Adrenal gland (tissue), 9 donors: ENCODE measurements at regions not wholly inside any gene's neighbourhood (a gene's known extent, or its start where the extent isn't known, plus 50 kb on each side); places are given as distances from the start of the nearest gene placed in this dataset.
"Not testable (repeated sequence)": the region's sequence is repeated elsewhere in the genome, so short reads cannot be mapped to it uniquely, and the experiment has no call there.

Experiments used
- DNase-seq, 7 donors: peaks; one replicate each; pipeline ENCODE4 v3.0.0-alpha.2; 2019 to 2020
- H3K27ac ChIP-seq, 5 donors: fragments of 200-600 bp; sonication (generic) in 4 of 5; 1 replicate in 3 of 5; 2 replicates in 2 of 5; pipeline versions ENCODE4 v1.5.1 to v1.8.0; 2016 to 2020; ENCODE audit warnings: mild to moderate bottlenecking in 1 of 5
- H3K27me3 ChIP-seq: fragments of 200-600 bp; 2 replicates; pipeline ENCODE4 v1.8.0; 2021
- H3K36me3 ChIP-seq, 2 donors: fragments of 200-600 bp; replicated peaks in 1 of 2; 1 replicate in 1 of 2; 2 replicates in 1 of 2; pipeline versions ENCODE4 v1.5.1 to v1.8.0; 2018 to 2022
- H3K4me1 ChIP-seq, 2 donors: fragments of 200-600 bp; replicated peaks in 1 of 2; 1 replicate in 1 of 2; 2 replicates in 1 of 2; pipeline versions ENCODE4 v1.5.1 to v1.8.0; 2018 to 2021
- H3K4me3 ChIP-seq, 4 donors: fragments of 200-600 bp; sonication (generic) in 3 of 4; one replicate each; pipeline ENCODE4 v1.5.1; 2016 to 2018
- H3K9me3 ChIP-seq, 3 donors: fragments of 200-600 bp; sonication (generic) in 1 of 3; replicated peaks in 1 of 3; 1 replicate in 2 of 3; 2 replicates in 1 of 3; pipeline versions ENCODE4 v1.5.1 to v1.8.0; 2016 to 2021
- POLR2A ChIP-seq, 2 donors: fragments of 450-650 bp; IDR thresholded peaks; one replicate each; pipeline ENCODE4 v1.6.1; 2017; ENCODE audit warnings: antibody characterized with exemption in 2 of 2, mild to moderate bottlenecking in 2 of 2, moderate library complexity in 1 of 2
- WGBS, 4 donors: extraction: QIAGEN DNeasy Blood & Tissue Kit in 2 of 4; methylation state at CpG; one replicate each; pipeline versions ENCODE4 v1.1.5 to v1.1.7; 2013 to 2017; 5-methylcytosine and 5-hydroxymethylcytosine counted together
- intact Hi-C, 2 donors: fragments of 100-400 bp; cut with DNase I; formaldehyde crosslinking; loops; one replicate each; pipeline versions ENCODE4 v1.14.1 to v1.15.0; 2022 to 2023
- TF ChIP-seq, protein P1 (sequence below), 6 experiments: fragments of 450-650 bp in 4 of 6; fragments of 200-600 bp in 2 of 6; sonication (generic) in 1 of 6; IDR thresholded peaks; 1 replicate in 5 of 6; 2 replicates in 1 of 6; pipeline versions ENCODE4 v1.5.1 to v1.8.0; 2016 to 2021; ENCODE audit warnings: antibody characterized with exemption in 6 of 6, mild to moderate bottlenecking in 2 of 6, moderate library complexity in 1 of 6
- donor health status: healthy with polysubstance abuse.
- donor health status: Bipolar disorder and iron deficiency.
- donor health status: DM: yes; HTN: yes; CAD: no.
- donor health status: DM: no; HTN: no; CAD: no.
- donor health status: DM: no; HTN: no; CAD: no.

DNA sequence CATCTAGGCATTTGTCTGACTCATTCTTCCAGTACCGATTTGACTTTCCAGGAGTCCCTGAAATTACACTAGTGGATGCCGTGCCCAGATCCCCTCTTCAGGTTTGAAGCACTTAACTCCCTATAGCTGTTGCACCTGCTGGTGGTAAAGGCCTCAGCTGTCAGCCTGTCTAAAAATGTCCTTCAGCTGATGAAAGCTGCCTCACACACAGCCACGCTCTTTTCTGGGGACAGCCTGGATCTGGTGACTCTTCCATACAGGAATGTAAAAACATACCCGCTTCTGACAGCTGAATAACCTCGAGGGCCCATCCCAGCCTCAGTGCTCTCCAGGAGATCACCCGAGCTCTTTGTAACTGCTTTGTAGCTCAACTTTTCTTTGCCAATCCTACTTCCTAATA is 534.1 kb upstream of the GRM7 start:
- Histone ChIP-seq H3K27ac (no peak overlapping the region), H3K4me3 (no peak overlapping the region), H3K27me3 (no peaks in the 10 kb centered on the region), H3K36me3 (no peaks in the 10 kb centered on the region), H3K4me1 (no peaks in the 10 kb centered on the region), H3K9me3 (no peaks in the 10 kb centered on the region)
- WGBS, 4 donors, result 70 to 84% (median 76%) methylated on average over 6 of the region's 6 CpGs
- DNase-seq, result no peak
- no peak for TF ChIP-seq POLR2A (IDR thresholded peaks at IDR 0.05)
- TF ChIP-seq, protein P1, sequence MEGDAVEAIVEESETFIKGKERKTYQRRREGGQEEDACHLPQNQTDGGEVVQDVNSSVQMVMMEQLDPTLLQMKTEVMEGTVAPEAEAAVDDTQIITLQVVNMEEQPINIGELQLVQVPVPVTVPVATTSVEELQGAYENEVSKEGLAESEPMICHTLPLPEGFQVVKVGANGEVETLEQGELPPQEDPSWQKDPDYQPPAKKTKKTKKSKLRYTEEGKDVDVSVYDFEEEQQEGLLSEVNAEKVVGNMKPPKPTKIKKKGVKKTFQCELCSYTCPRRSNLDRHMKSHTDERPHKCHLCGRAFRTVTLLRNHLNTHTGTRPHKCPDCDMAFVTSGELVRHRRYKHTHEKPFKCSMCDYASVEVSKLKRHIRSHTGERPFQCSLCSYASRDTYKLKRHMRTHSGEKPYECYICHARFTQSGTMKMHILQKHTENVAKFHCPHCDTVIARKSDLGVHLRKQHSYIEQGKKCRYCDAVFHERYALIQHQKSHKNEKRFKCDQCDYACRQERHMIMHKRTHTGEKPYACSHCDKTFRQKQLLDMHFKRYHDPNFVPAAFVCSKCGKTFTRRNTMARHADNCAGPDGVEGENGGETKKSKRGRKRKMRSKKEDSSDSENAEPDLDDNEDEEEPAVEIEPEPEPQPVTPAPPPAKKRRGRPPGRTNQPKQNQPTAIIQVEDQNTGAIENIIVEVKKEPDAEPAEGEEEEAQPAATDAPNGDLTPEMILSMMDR (IDR thresholded peaks at IDR 0.05), result no peak
- intact Hi-C loops, result no loop called here

DNA sequence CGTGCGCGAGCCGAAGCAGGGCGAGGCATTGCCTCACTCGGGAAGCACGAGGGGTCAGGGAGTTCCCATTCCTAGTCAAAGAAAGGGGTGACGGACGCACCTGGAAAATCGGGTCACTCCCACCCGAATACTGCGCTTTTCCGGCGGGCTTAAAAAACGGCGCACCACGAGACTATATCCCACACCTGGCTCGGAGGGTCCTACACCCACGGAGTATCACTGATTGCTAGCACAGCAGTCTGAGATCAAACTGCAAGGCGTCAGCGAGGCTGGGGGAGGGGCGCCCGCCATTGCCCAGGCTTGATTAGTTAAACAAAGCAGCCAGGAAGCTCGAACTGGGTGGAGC is 520.0 kb upstream of the GRM7 start:
- H3K4me1 ChIP-seq, H3K36me3 ChIP-seq, intact Hi-C loops, H3K4me3 ChIP-seq, H3K27ac ChIP-seq, H3K9me3 ChIP-seq, H3K27me3 ChIP-seq, DNase-seq: not testable (repeated sequence)
- WGBS, 4 donors, result 88 to 95% (median 91%) methylated on average over 24 of the region's 24 CpGs

DNA sequence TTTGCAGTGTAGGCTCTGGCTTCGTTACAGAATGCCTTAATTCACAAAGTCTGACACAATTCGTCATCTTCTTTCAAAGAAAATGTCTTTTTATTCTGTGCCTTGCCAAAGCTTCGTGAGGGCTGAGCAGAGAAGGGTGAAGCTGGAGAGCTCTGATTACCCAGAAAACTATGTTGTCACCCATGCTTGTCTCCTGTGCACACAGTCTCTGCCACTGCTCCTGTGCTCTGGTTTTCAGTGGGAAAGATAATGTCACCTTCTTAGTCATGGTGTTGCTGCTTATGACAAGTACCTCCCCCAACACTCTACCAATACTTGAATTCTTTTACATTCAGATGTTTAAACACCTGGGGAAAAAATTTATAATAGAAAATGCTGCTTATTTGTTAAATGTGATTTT is 509.2 kb upstream of the GRM7 start:
- WGBS, 4 donors, result 35 to 54% (median 44%) methylated on average over 3 of the region's 3 CpGs
- H3K36me3 ChIP-seq, result no peaks in the 10 kb centered on the region
- no peak overlapping the region for H3K27ac ChIP-seq
- H3K4me1 ChIP-seq, result no peaks in the 10 kb centered on the region
- no peaks in the 10 kb centered on the region for H3K9me3 ChIP-seq
- H3K4me3 ChIP-seq, result no peak overlapping the region
- no peak for TF ChIP-seq POLR2A (IDR thresholded peaks at IDR 0.05)
- TF ChIP-seq, protein P1 (IDR thresholded peaks at IDR 0.05), result no peak
- H3K27me3 ChIP-seq, result no peaks in the 10 kb centered on the region
- intact Hi-C loops, result no loop called here
- DNase-seq, result no peak

DNA sequence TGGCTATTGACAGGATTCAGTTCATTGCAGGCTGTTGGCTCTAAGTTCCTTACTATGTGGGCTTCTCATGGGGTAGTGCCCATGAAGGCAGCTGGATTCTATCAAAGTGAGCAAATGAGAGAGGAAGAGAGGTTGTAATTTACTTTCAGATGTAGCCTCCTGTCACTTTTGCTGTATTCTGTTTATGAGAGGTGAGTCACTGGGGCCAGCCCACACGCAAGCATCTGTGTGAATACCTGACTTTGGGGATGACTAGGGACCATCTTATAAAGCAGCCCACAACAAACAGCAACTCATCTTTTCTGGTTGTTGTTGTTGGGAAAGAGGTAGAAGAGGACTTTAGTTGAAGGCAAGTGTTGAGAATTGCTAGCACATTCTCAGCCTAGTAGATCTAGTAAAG is 506.3 kb upstream of the GRM7 start:
- DNase-seq, result no peak
- no peak overlapping the region for H3K4me3 ChIP-seq
- TF ChIP-seq POLR2A (IDR thresholded peaks at IDR 0.05), result no peak
- TF ChIP-seq, protein P1 (IDR thresholded peaks at IDR 0.05), result no peak
- no peak overlapping the region for H3K27ac ChIP-seq
- intact Hi-C loops, result no loop called here
- H3K4me1 ChIP-seq, result no peaks in the 10 kb centered on the region
- WGBS, 4 donors, result 84 to 100% (median 97%) methylated on average over 1 of the region's 1 CpG
- no peaks in the 10 kb centered on the region for H3K27me3 ChIP-seq
- H3K9me3 ChIP-seq, result no peaks in the 10 kb centered on the region
- no peaks in the 10 kb centered on the region for H3K36me3 ChIP-seq

DNA sequence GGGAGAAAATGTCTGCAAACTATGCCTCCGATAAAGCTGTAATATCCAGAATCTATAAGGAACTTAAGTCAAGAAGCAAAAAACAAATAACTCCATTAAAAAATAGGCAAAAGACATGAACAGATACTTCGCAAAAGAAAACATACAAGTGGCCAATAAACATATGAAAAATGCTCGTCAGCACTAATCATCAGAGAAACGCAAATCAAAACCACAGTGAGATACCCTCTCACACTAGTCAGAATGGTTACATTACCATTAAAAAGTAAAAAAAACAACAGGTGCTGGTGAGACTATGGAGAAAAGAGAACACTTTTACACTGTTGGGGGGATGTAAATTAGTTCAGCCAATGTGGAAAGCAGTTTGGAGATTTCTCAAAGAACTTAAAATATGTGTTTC is 498.5 kb upstream of the GRM7 start:
- 77 to 86% (median 82%) methylated on average over 4 of the region's 4 CpGs for WGBS, 4 donors
- H3K4me1 ChIP-seq, result no peaks in the 10 kb centered on the region
- no peak overlapping the region for H3K4me3 ChIP-seq
- no peaks in the 10 kb centered on the region for H3K36me3 ChIP-seq
- DNase-seq, result no peak
- no peak for TF ChIP-seq POLR2A (IDR thresholded peaks at IDR 0.05)
- TF ChIP-seq, protein P1 (IDR thresholded peaks at IDR 0.05), result no peak
- H3K9me3 ChIP-seq, result no peaks in the 10 kb centered on the region
- H3K27me3 ChIP-seq, result no peaks in the 10 kb centered on the region
- intact Hi-C loops, result no loop called here
- no peak overlapping the region for H3K27ac ChIP-seq
